Cardiac muscle cell (in vitro differentiated cells and primary cell): ENCODE measurements at regions not wholly inside any gene's neighbourhood (a gene's known extent, or its start where the extent isn't known, plus 50 kb on each side); places are given as distances from the start of the nearest gene placed in this dataset.

Source experiments
- DNase-seq, 2 donors: peaks; one replicate each; pipeline versions ENCODE4 v3.0.0 to v3.0.0-alpha.2; 2010 to 2017; ENCODE audit warnings: low read depth in 1 of 2, low spot score in 1 of 2
- H3K27ac ChIP-seq: fragments of 200-600 bp; sonication (generic); 2 replicates; pipeline ENCODE4 v1.5.1; 2016
- H3K27me3 ChIP-seq: fragments of 200-600 bp; sonication (generic); 2 replicates; pipeline ENCODE4 v1.6.0; 2016; ENCODE audit warnings: control low read depth
- H3K36me3 ChIP-seq: fragments of 200-600 bp; sonication (generic); 2 replicates; pipeline ENCODE4 v1.5.1; 2016; ENCODE audit warnings: control low read depth
- H3K4me1 ChIP-seq: fragments of 200-600 bp; sonication (generic); 2 replicates; pipeline ENCODE4 v1.8.1; 2017; ENCODE audit warnings: low read depth, mild to moderate bottlenecking, mixed run types
- H3K4me3 ChIP-seq: fragments of 200-600 bp; sonication (generic); 2 replicates; pipeline ENCODE4 v1.5.1; 2016; ENCODE audit warnings: mild to moderate bottlenecking
- H3K9me3 ChIP-seq: fragments of 200-600 bp; sonication (generic); 2 replicates; pipeline ENCODE4 v1.5.1; 2017; ENCODE audit warnings: low read depth, mild to moderate bottlenecking, control low read depth
- CTCF ChIP-seq: IDR thresholded peaks from 2 replicates; pipeline ENCODE4 v1.5.1; 2012; ENCODE audit warnings: low read depth, mild to moderate bottlenecking, low read length

- no peak overlapping the region for H3K27ac ChIP-seq
- DNase-seq = no peak
- TF ChIP-seq CTCF = no peak
- H3K9me3 ChIP-seq = no peaks in the 10 kb centered on the region
- H3K27me3 ChIP-seq = no peaks in the 10 kb centered on the region
- no peak overlapping the region for H3K4me3 ChIP-seq
- H3K4me1 ChIP-seq = peaks cover 6% of the 10 kb centered on the region
- no peaks in the 10 kb centered on the region for H3K36me3 ChIP-seq
Observed at GRCh38 chr4:79535516-79535915, 127.5 kb upstream of the GK2 start.

- Histone ChIP-seq H3K27me3 (no peaks in the 10 kb centered on the region), H3K27ac (no peak overlapping the region), H3K9me3 (no peaks in the 10 kb centered on the region), H3K36me3 (no peaks in the 10 kb centered on the region), H3K4me1 (peaks cover 6% of the 10 kb centered on the region), H3K4me3 (no peak overlapping the region)
- TF ChIP-seq CTCF = no peak
- DNase-seq = no peak
Observed at GRCh38 chr4:79528241-79528706, 120.2 kb upstream of the GK2 start.

GRCh38 chr4:79526641-79527565, 118.9 kb upstream of the GK2 start:
- Histone ChIP-seq H3K27ac (no peak overlapping the region), H3K36me3 (no peaks in the 10 kb centered on the region), H3K27me3 (no peaks in the 10 kb centered on the region), H3K4me1 (peaks cover 6% of the 10 kb centered on the region), H3K4me3 (no peak overlapping the region), H3K9me3 (no peaks in the 10 kb centered on the region)
- TF ChIP-seq CTCF = no peak
- no peak for DNase-seq

GRCh38 chr4:79516114-79516513, 108.1 kb upstream of the GK2 start:
- Histone ChIP-seq H3K27me3 (no peaks in the 10 kb centered on the region), H3K27ac (no peak overlapping the region), H3K4me1 (peaks cover 6% of the 10 kb centered on the region), H3K4me3 (no peak overlapping the region), H3K36me3 (no peaks in the 10 kb centered on the region), H3K9me3 (no peaks in the 10 kb centered on the region)
- no peak for DNase-seq
- TF ChIP-seq CTCF = no peak

GRCh38 chr4:79514621-79515329, 106.7 kb upstream of the GK2 start:
- H3K27me3 ChIP-seq = no peaks in the 10 kb centered on the region
- no peaks in the 10 kb centered on the region for H3K36me3 ChIP-seq
- no peaks in the 10 kb centered on the region for H3K9me3 ChIP-seq
- no peak overlapping the region for H3K4me3 ChIP-seq
- DNase-seq = no peak
- H3K27ac ChIP-seq = no peak overlapping the region
- no peak for TF ChIP-seq CTCF
- peaks cover 6% of the 10 kb centered on the region for H3K4me1 ChIP-seq
